Thoracic aorta (tissue), 2 donors: ENCODE measurements at regions not wholly inside any gene's neighbourhood (a gene's known extent, or its start where the extent isn't known, plus 50 kb on each side); places are given as distances from the start of the nearest gene placed in this dataset.

Experiments used
- ATAC-seq: fragments of 150-250 bp; one replicate; pipeline ENCODE4 v1.8.0; 2017; ENCODE audit warnings: low read depth; ENCODE audit not compliant: insufficient number of reproducible peaks, low FRiP score
- DNase-seq: peaks from one replicate; pipeline ENCODE4 v3.0.0-alpha.2; 2020; ENCODE audit warnings: low spot score
- H3K27ac ChIP-seq, 2 donors: fragments of 200-600 bp; sonication (generic); 1 replicate in 1 of 2; 2 replicates in 1 of 2; pipeline ENCODE4 v1.5.1; 2016; ENCODE audit warnings: mild to moderate bottlenecking in 2 of 2, moderate library complexity in 2 of 2
- H3K27me3 ChIP-seq: fragments of 200-600 bp; sonication (generic); replicated peaks from 2 replicates; pipeline ENCODE4 v1.6.0; 2016; ENCODE audit warnings: mild to moderate bottlenecking; ENCODE audit not compliant: insufficient read depth
- H3K36me3 ChIP-seq: fragments of 200-600 bp; sonication (generic); one replicate; pipeline ENCODE4 v1.5.1; 2016
- H3K4me1 ChIP-seq, 2 donors: fragments of 200-600 bp; sonication (generic); 1 replicate in 1 of 2; 2 replicates in 1 of 2; pipeline versions ENCODE4 v1.5.1 to v1.6.0; 2016; ENCODE audit warnings: low read depth in 2 of 2, mild to moderate bottlenecking in 1 of 2; ENCODE audit not compliant: control insufficient read depth in 1 of 2
- H3K4me3 ChIP-seq: fragments of 200-600 bp; sonication (generic); 2 replicates; pipeline ENCODE4 v1.5.1; 2016; ENCODE audit warnings: mild to moderate bottlenecking
- H3K9me3 ChIP-seq: fragments of 200-600 bp; sonication (generic); 2 replicates; pipeline ENCODE4 v1.5.1; 2016
- TF ChIP-seq, protein P1 (sequence below): fragments of 200-600 bp; sonication (generic); IDR thresholded peaks from one replicate; pipeline ENCODE4 v1.5.1; 2019; ENCODE audit warnings: antibody characterized with exemption

DNA sequence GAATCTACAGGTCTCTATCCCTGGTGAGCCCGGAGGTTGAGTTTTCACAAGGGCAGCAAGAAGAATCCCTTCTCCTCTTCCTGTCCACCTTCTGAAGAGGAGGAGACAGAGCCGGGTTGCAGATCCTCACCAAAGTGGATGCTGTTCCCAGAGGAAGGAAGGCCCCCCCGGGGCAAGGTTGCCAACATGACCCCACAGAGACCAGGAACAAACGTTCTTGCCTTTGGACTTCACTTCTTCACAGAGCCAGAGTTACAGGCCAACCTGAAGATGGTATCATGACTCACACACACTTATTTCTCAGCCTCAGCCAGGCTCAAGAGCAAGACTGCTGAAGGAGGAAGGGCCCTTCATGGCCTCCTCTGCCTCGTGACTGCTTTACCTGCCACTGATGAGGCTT is 384.3 kb downstream of the CD83 start:
- Histone ChIP-seq H3K27ac (no peak overlapping the region), H3K9me3 (no peaks in the 10 kb centered on the region), H3K4me1 (peaks cover 0 to 7% of the 10 kb centered on the region in 2 donors), H3K36me3 (no peaks in the 10 kb centered on the region), H3K4me3 (no peak overlapping the region), H3K27me3 (no peaks in the 10 kb centered on the region)
- no peak for ATAC-seq
- TF ChIP-seq, protein P1, sequence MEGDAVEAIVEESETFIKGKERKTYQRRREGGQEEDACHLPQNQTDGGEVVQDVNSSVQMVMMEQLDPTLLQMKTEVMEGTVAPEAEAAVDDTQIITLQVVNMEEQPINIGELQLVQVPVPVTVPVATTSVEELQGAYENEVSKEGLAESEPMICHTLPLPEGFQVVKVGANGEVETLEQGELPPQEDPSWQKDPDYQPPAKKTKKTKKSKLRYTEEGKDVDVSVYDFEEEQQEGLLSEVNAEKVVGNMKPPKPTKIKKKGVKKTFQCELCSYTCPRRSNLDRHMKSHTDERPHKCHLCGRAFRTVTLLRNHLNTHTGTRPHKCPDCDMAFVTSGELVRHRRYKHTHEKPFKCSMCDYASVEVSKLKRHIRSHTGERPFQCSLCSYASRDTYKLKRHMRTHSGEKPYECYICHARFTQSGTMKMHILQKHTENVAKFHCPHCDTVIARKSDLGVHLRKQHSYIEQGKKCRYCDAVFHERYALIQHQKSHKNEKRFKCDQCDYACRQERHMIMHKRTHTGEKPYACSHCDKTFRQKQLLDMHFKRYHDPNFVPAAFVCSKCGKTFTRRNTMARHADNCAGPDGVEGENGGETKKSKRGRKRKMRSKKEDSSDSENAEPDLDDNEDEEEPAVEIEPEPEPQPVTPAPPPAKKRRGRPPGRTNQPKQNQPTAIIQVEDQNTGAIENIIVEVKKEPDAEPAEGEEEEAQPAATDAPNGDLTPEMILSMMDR = no peak
- no peak for DNase-seq

DNA sequence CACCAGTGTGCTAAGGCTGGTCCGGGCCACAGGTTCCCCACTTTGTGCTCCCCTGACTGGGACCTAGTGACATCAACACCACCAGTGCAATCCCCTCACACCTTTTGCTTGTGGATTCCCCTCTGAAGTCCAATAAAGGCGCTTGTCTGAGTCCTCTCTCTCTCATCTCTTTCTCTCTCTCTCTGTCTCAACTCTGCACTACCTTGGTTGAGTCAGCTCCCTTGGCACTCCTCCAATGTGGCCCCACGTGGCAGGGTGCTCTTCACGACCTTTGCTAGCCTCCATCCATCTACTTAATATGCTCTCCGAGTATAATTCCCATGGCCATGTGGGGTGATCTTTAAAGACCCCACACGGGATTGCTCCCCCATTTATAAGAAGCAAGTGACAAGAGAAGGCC is 385.0 kb downstream of the CD83 start:
- Histone ChIP-seq H3K4me1 (peaks cover 0 to 7% of the 10 kb centered on the region in 2 donors), H3K27me3 (no peaks in the 10 kb centered on the region), H3K4me3 (no peak overlapping the region), H3K36me3 (no peaks in the 10 kb centered on the region), H3K9me3 (no peaks in the 10 kb centered on the region), H3K27ac (no peak overlapping the region)
- TF ChIP-seq, protein P1 = no peak
- DNase-seq = no peak
- no peak for ATAC-seq

DNA sequence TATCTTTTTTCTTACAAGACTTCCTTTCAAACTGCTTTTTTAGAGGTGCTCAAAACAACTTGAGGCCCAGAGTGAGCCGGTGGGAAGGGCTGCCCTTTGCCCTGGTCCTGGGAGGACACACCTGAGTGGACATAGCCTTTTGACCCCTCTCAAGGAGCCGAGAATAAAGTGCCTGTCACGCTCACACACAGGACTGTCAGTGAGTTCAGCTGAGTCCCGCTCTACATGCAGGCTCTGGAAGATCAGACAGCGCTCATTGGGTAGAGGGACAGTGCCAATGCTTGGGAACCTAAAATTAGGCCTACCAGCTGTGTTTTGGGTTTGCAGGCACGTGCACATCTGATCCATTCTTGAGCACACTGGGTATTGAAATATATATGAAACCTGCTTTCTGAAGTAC is 387.8 kb downstream of the CD83 start:
- Histone ChIP-seq H3K27me3 (no peaks in the 10 kb centered on the region), H3K36me3 (no peaks in the 10 kb centered on the region), H3K27ac (no peak overlapping the region), H3K4me3 (no peak overlapping the region), H3K4me1 (no peaks in the 10 kb centered on the region), H3K9me3 (no peaks in the 10 kb centered on the region)
- ATAC-seq = no peak
- no peak for DNase-seq
- TF ChIP-seq, protein P1 = no peak

DNA sequence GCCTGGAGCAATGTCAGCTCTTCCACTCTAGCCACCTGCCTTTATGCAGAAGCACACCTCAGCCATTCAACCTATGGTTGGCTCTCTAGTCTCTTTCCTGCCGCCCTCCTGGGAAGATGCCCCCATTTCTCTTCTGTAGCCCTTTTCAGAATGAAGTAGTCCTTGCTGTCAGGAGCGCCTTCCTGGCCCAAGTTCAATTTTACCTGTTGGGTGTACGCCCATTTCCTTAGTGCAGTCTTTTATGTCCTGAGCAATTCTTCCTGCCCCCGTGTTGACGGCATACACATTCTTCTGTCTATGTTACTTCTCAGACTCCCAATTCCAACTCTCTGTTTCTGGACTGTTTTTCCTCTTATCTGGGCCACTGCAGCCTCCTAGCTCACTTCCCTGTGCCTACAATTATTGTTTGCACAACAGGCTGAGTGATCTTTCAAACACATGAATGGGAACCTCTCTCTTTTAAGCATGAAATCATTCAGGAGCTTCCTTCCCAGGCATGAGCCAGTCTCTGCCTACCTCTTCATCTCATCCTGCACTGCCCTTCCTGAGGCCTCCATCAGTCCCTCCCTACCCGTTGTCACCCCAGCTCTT is 389.2 kb downstream of the CD83 start:
- ATAC-seq (no peak), DNase-seq (no peak)
- Histone ChIP-seq H3K4me1 (no peaks in the 10 kb centered on the region), H3K4me3 (no peak overlapping the region), H3K9me3 (no peaks in the 10 kb centered on the region), H3K27me3 (no peaks in the 10 kb centered on the region), H3K27ac (no peak overlapping the region), H3K36me3 (no peaks in the 10 kb centered on the region)
- TF ChIP-seq, protein P1 = no peak

DNA sequence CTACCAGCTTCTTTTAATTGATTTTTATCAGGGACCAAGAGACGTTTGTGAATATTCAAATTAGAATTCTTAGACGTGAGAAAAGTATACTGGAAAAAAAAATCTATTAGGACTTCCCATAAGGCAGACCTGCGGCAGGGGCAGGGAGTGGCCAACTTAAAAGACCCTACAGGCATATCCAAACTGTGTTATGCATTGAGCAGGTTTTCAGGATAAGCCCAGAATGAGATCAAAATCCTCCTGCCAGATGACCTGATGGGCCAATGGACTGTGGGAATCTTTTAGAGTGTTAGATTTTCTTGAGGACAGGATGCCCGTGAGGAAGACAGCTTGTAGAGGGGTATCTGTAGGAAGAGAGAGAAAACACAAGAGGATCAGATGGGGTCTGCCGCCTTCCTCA is 391.5 kb downstream of the CD83 start:
- Histone ChIP-seq H3K27ac (no peak overlapping the region), H3K36me3 (no peaks in the 10 kb centered on the region), H3K27me3 (no peaks in the 10 kb centered on the region), H3K4me1 (no peaks in the 10 kb centered on the region), H3K9me3 (no peaks in the 10 kb centered on the region), H3K4me3 (no peak overlapping the region)
- no peak for ATAC-seq
- DNase-seq = no peak
- TF ChIP-seq, protein P1 = no peak
